ENCODE measurements at regions not wholly inside any gene's neighbourhood (a gene's known extent, or its start where the extent isn't known, plus 50 kb on each side); places are given as distances from the start of the nearest gene placed in this dataset.

DNA sequence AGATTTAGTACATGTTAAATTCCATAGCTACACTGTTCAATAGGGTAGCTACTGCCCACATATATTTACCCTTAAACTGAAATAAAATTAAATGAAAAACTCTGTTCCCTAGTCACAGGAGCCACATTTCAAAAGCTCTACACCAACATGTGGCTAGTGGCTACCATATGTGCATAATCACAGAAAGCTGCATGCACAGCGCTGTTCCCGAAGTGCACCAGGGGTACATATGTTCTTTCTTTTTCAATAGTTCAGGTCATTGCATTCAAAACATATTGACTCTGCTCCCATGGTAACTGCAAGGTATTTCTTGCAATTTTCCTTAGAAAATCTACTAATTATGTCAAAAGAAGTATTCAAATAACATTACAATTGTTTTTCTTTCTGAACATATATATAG is 591.2 kb downstream of the PDHA2 start:
- no peaks in the 10 kb centered on the region for H3K4me1 ChIP-seq (ENCODE audit: insufficient read depth)
- H3K4me3 Mint-ChIP-seq = no peak overlapping the region
- no peak overlapping the region for H3K4me3 ChIP-seq
- TF ChIP-seq, protein P1, sequence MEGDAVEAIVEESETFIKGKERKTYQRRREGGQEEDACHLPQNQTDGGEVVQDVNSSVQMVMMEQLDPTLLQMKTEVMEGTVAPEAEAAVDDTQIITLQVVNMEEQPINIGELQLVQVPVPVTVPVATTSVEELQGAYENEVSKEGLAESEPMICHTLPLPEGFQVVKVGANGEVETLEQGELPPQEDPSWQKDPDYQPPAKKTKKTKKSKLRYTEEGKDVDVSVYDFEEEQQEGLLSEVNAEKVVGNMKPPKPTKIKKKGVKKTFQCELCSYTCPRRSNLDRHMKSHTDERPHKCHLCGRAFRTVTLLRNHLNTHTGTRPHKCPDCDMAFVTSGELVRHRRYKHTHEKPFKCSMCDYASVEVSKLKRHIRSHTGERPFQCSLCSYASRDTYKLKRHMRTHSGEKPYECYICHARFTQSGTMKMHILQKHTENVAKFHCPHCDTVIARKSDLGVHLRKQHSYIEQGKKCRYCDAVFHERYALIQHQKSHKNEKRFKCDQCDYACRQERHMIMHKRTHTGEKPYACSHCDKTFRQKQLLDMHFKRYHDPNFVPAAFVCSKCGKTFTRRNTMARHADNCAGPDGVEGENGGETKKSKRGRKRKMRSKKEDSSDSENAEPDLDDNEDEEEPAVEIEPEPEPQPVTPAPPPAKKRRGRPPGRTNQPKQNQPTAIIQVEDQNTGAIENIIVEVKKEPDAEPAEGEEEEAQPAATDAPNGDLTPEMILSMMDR (conservative IDR thresholded peaks at IDR 0.05; ENCODE audit: low read depth in 2 of 2) = no peak
- TF ChIP-seq, protein P2, sequence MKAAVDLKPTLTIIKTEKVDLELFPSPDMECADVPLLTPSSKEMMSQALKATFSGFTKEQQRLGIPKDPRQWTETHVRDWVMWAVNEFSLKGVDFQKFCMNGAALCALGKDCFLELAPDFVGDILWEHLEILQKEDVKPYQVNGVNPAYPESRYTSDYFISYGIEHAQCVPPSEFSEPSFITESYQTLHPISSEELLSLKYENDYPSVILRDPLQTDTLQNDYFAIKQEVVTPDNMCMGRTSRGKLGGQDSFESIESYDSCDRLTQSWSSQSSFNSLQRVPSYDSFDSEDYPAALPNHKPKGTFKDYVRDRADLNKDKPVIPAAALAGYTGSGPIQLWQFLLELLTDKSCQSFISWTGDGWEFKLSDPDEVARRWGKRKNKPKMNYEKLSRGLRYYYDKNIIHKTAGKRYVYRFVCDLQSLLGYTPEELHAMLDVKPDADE (IDR thresholded peaks at IDR 0.05) = no peak
- TF ChIP-seq, protein P3, sequence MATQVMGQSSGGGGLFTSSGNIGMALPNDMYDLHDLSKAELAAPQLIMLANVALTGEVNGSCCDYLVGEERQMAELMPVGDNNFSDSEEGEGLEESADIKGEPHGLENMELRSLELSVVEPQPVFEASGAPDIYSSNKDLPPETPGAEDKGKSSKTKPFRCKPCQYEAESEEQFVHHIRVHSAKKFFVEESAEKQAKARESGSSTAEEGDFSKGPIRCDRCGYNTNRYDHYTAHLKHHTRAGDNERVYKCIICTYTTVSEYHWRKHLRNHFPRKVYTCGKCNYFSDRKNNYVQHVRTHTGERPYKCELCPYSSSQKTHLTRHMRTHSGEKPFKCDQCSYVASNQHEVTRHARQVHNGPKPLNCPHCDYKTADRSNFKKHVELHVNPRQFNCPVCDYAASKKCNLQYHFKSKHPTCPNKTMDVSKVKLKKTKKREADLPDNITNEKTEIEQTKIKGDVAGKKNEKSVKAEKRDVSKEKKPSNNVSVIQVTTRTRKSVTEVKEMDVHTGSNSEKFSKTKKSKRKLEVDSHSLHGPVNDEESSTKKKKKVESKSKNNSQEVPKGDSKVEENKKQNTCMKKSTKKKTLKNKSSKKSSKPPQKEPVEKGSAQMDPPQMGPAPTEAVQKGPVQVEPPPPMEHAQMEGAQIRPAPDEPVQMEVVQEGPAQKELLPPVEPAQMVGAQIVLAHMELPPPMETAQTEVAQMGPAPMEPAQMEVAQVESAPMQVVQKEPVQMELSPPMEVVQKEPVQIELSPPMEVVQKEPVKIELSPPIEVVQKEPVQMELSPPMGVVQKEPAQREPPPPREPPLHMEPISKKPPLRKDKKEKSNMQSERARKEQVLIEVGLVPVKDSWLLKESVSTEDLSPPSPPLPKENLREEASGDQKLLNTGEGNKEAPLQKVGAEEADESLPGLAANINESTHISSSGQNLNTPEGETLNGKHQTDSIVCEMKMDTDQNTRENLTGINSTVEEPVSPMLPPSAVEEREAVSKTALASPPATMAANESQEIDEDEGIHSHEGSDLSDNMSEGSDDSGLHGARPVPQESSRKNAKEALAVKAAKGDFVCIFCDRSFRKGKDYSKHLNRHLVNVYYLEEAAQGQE (IDR thresholded peaks at IDR 0.05; ENCODE audit: unreplicated experiment) = no peak
- TF ChIP-seq NANOG (IDR thresholded peaks at IDR 0.05; ENCODE audit: borderline replicate concordance) = no peak
- TF ChIP-seq, protein P4, sequence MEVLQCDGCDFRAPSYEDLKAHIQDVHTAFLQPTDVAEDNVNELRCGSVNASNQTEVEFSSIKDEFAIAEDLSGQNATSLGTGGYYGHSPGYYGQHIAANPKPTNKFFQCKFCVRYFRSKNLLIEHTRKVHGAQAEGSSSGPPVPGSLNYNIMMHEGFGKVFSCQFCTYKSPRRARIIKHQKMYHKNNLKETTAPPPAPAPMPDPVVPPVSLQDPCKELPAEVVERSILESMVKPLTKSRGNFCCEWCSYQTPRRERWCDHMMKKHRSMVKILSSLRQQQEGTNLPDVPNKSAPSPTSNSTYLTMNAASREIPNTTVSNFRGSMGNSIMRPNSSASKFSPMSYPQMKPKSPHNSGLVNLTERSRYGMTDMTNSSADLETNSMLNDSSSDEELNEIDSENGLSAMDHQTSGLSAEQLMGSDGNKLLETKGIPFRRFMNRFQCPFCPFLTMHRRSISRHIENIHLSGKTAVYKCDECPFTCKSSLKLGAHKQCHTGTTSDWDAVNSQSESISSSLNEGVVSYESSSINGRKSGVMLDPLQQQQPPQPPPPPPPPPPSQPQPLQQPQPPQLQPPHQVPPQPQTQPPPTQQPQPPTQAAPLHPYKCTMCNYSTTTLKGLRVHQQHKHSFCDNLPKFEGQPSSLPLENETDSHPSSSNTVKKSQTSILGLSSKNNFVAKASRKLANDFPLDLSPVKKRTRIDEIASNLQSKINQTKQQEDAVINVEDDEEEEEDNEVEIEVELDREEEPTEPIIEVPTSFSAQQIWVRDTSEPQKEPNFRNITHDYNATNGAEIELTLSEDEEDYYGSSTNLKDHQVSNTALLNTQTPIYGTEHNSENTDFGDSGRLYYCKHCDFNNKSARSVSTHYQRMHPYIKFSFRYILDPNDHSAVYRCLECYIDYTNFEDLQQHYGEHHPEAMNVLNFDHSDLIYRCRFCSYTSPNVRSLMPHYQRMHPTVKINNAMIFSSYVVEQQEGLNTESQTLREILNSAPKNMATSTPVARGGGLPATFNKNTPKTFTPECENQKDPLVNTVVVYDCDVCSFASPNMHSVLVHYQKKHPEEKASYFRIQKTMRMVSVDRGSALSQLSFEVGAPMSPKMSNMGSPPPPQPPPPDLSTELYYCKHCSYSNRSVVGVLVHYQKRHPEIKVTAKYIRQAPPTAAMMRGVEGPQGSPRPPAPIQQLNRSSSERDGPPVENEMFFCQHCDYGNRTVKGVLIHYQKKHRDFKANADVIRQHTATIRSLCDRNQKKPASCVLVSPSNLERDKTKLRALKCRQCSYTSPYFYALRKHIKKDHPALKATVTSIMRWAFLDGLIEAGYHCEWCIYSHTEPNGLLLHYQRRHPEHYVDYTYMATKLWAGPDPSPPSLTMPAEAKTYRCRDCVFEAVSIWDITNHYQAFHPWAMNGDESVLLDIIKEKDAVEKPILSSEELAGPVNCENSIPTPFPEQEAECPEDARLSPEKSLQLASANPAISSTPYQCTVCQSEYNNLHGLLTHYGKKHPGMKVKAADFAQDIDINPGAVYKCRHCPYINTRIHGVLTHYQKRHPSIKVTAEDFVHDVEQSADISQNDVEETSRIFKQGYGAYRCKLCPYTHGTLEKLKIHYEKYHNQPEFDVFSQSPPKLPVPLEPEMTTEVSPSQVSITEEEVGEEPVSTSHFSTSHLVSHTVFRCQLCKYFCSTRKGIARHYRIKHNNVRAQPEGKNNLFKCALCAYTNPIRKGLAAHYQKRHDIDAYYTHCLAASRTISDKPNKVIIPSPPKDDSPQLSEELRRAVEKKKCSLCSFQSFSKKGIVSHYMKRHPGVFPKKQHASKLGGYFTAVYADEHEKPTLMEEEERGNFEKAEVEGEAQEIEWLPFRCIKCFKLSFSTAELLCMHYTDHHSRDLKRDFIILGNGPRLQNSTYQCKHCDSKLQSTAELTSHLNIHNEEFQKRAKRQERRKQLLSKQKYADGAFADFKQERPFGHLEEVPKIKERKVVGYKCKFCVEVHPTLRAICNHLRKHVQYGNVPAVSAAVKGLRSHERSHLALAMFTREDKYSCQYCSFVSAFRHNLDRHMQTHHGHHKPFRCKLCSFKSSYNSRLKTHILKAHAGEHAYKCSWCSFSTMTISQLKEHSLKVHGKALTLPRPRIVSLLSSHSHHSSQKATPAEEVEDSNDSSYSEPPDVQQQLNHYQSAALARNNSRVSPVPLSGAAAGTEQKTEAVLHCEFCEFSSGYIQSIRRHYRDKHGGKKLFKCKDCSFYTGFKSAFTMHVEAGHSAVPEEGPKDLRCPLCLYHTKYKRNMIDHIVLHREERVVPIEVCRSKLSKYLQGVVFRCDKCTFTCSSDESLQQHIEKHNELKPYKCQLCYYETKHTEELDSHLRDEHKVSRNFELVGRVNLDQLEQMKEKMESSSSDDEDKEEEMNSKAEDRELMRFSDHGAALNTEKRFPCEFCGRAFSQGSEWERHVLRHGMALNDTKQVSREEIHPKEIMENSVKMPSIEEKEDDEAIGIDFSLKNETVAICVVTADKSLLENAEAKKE (CRISPR knock-in tag; IDR thresholded peaks at IDR 0.05) = no peak
- no peak for TF ChIP-seq ZNF114 (CRISPR knock-in tag; IDR thresholded peaks at IDR 0.05)
- TF ChIP-seq STAT1 (IDR thresholded peaks at IDR 0.05; ENCODE audit: unreplicated experiment) = no peak
- TF ChIP-seq ZNF331 (CRISPR knock-in tag; IDR thresholded peaks at IDR 0.05; ENCODE audit: low read depth) = no peak
- TF ChIP-seq EZH2 (IDR thresholded peaks at IDR 0.05; ENCODE audit: low read depth, unreplicated experiment) = no peak
- TF ChIP-seq JUNB (IDR thresholded peaks at IDR 0.05; ENCODE audit: unreplicated experiment) = no peak
- no peak for TF ChIP-seq EZH2phosphoT487 (IDR thresholded peaks at IDR 0.05; ENCODE audit: unreplicated experiment)
- TF ChIP-seq CREB1 (CRISPR knock-in tag; IDR thresholded peaks at IDR 0.05; ENCODE audit: low read depth) = no peak
- TF ChIP-seq POLR2AphosphoS5 (IDR thresholded peaks at IDR 0.05; ENCODE audit: low read depth) = no peak
- no peak overlapping the region for H3K27ac ChIP-seq (ENCODE audit: low read depth)
- DNase-seq (ENCODE audit: low spot score) (no peak), ATAC-seq (no peak)
- no peaks in the 10 kb centered on the region for H3K36me3 ChIP-seq (ENCODE audit: insufficient read depth)
- no peaks in the 10 kb centered on the region for H3K4me1 Mint-ChIP-seq
- no peaks in the 10 kb centered on the region for H3K79me2 ChIP-seq (replicated peaks; ENCODE audit: insufficient read depth)
- no peaks in the 10 kb centered on the region for H3K36me3 Mint-ChIP-seq (ENCODE audit: low read depth)
- H2AFZ ChIP-seq = no peak overlapping the region
- H4K20me1 ChIP-seq (replicated peaks; ENCODE audit: insufficient read depth) = no peaks in the 10 kb centered on the region
- no peaks in the 10 kb centered on the region for H3K27me3 ChIP-seq (ENCODE audit: insufficient read depth)
- H3K27ac Mint-ChIP-seq = no peak overlapping the region
- H3K9me3 Mint-ChIP-seq = no peaks in the 10 kb centered on the region
- H3K27me3 Mint-ChIP-seq (ENCODE audit: insufficient read depth, low read depth, poor library complexity) = no peaks in the 10 kb centered on the region
- no peak overlapping the region for H3K4me2 ChIP-seq
- H3K9me2 ChIP-seq (ENCODE audit: insufficient read depth) = no peaks in the 10 kb centered on the region
- H3F3A ChIP-seq (replicated peaks; ENCODE audit: low read depth) = no peaks in the 10 kb centered on the region

Data from GM23338 (cell line).